Cardiac fibroblast (primary cell): ENCODE measurements at regions not wholly inside any gene's neighbourhood (a gene's known extent, or its start where the extent isn't known, plus 50 kb on each side); places are given as distances from the start of the nearest gene placed in this dataset.
"Not testable (repeated sequence)": the region's sequence is repeated elsewhere in the genome, so short reads cannot be mapped to it uniquely, and the experiment has no call there.

Experiments
- DNase-seq, 2 donors: peaks; one replicate each; pipeline versions ENCODE4 v3.0.0 to v3.0.0-alpha.2; 2010; ENCODE audit warnings: low read depth in 2 of 2
- H3K4me3 ChIP-seq, 2 donors: replicated peaks in 1 of 2; 1 replicate in 1 of 2; 2 replicates in 1 of 2; pipeline ENCODE4 v1.5.1; 2011; ENCODE audit warnings: low read depth in 2 of 2, low read length in 2 of 2, mild to moderate bottlenecking in 2 of 2, moderate library complexity in 1 of 2
- CTCF ChIP-seq: IDR thresholded peaks from one replicate; pipeline ENCODE4 v1.5.1; 2011; ENCODE audit warnings: low read depth, mild to moderate bottlenecking, low read length, inconsistent platforms

GRCh38 chr12:89064151-89064550, 288.1 kb downstream of the DUSP6 start:
- H3K4me3 ChIP-seq, result no peak overlapping the region
- no peak for TF ChIP-seq CTCF
- DNase-seq, result no peak

- no peak for TF ChIP-seq CTCF
- DNase-seq, result no peak
- no peak overlapping the region for H3K4me3 ChIP-seq
These were observed 289.3 kb downstream of the DUSP6 start for GRCh38 chr12:89062996-89063395.

GRCh38 chr12:89059721-89060541, 292.4 kb downstream of the DUSP6 start:
- TF ChIP-seq CTCF, result no peak
- no peak overlapping the region for H3K4me3 ChIP-seq
- no peak for DNase-seq

- no peak for TF ChIP-seq CTCF
- no peak for DNase-seq
- H3K4me3 ChIP-seq, result no peak overlapping the region
These were observed 293.2 kb downstream of the DUSP6 start for GRCh38 chr12:89059056-89059455.

- no peak overlapping the region for H3K4me3 ChIP-seq
- TF ChIP-seq CTCF, result no peak
- no peak for DNase-seq
These were observed 293.9 kb downstream of the DUSP6 start for GRCh38 chr12:89058402-89058801.

GRCh38 chr12:89053817-89054216, 298.5 kb downstream of the DUSP6 start:
- not testable (repeated sequence) for H3K4me3 ChIP-seq, DNase-seq

- H3K4me3 ChIP-seq, result no peak overlapping the region
- DNase-seq, result peak; percentile 84 to 89
- peak; percentile 85 for TF ChIP-seq CTCF
These were observed 301.1 kb downstream of the DUSP6 start for GRCh38 chr12:89051065-89051677.
